ENCODE measurements at regions not wholly inside any gene's neighbourhood (a gene's known extent, or its start where the extent isn't known, plus 50 kb on each side); places are given as distances from the start of the nearest gene placed in this dataset.

DNA sequence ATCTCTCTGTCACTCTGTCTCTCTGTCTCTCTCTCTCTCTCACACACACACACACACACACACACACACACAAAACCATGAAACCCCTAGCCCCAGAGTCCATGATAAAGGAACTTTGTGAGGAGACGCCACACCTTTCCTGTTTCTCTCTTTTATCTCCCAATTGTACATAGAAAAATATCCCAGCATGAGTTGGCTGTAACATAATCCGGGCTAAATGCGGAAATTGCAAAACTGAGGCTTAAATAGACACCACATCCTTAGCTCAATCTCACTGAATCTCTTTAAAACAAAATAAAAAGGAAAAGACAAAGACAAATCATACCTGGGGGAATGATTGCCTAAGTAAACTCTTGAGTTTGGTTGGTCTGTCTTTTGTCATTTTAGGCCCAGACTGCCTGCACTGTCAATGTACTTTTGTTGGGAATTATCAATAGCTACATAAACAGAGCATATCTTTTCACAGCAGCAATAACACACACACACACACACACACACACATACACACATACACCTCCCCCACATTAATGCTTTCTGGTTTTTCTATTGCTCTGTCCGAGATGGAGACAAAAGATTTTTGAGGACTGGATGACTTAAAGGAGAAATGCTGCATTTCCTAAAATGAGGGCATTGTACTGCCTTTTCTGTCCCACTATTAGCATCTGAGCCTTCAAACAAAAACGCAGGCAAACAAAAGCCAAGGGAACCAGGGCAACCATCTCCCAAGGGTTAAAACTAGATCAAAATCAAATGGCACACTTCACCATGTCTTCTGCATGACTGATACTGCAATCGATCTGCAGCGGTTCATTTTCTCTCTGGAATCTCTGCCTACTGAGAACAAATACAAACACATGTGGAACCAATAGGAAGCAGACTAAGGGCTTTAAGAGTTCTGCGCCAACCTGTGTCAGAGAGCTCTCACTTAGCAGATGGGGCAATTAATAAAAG is 321.5 kb downstream of the NFIB start:
- no peak for DNase-seq (ENCODE audit: low read depth, low spot score)
- POLR2A ChIA-PET: no interaction called here
- CTCF ChIA-PET: no interaction called here
- no peak overlapping the region for H3K4me3 ChIP-seq (ENCODE audit: low read depth, low read length)
- TF ChIP-seq, protein P1, sequence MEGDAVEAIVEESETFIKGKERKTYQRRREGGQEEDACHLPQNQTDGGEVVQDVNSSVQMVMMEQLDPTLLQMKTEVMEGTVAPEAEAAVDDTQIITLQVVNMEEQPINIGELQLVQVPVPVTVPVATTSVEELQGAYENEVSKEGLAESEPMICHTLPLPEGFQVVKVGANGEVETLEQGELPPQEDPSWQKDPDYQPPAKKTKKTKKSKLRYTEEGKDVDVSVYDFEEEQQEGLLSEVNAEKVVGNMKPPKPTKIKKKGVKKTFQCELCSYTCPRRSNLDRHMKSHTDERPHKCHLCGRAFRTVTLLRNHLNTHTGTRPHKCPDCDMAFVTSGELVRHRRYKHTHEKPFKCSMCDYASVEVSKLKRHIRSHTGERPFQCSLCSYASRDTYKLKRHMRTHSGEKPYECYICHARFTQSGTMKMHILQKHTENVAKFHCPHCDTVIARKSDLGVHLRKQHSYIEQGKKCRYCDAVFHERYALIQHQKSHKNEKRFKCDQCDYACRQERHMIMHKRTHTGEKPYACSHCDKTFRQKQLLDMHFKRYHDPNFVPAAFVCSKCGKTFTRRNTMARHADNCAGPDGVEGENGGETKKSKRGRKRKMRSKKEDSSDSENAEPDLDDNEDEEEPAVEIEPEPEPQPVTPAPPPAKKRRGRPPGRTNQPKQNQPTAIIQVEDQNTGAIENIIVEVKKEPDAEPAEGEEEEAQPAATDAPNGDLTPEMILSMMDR (IDR thresholded peaks at IDR 0.05; ENCODE audit: insufficient read depth, low read length, missing control alignments): no peak

DNA sequence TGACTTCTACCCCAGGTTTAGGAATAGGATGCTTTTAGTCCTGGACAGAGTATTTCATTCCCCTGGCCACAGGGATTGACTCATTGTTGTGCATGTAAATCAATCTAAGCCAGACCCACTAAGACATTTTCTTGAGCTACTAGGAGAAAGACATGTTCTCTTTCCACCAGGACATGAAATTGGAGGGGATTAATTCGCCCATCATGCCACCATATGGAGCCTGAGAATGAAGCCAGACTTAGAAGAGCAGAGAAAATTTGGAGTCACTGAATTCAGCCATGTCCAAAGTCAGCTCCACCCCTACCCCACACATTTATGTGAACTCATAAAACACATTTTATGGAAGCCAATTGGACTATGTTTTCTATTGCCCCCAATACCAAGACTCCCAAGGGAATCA is 322.5 kb downstream of the NFIB start:
- DNase-seq (ENCODE audit: low read depth, low spot score): no peak
- H3K4me3 ChIP-seq (ENCODE audit: low read depth, low read length): no peak overlapping the region
- TF ChIP-seq, protein P1 (IDR thresholded peaks at IDR 0.05; ENCODE audit: insufficient read depth, low read length, missing control alignments): no peak
- CTCF ChIA-PET: no interaction called here
- POLR2A ChIA-PET: no interaction called here

DNA sequence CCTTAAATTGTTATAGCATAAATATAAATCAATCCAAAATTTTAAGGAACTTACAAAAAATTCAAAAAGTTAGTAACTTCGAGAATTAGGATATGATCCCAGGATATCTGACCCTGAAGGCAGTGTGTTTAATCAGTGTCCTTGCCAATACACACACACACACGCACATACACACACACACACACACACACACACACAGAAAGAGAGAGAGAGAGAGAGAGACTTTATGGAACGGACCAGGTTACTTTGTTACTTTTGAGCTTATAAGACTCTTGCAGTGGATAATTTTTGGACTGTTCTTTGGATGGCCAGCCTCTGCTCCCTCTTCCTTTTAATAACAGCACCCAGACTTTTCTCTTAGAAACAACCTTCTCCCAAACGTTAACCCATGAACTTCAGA is 322.9 kb downstream of the NFIB start:
- CTCF ChIA-PET: no interaction called here
- TF ChIP-seq, protein P1 (IDR thresholded peaks at IDR 0.05; ENCODE audit: insufficient read depth, low read length, missing control alignments): no peak
- POLR2A ChIA-PET: no interaction called here
- no peak overlapping the region for H3K4me3 ChIP-seq (ENCODE audit: low read depth, low read length)
- DNase-seq (ENCODE audit: low read depth, low spot score): no peak

DNA sequence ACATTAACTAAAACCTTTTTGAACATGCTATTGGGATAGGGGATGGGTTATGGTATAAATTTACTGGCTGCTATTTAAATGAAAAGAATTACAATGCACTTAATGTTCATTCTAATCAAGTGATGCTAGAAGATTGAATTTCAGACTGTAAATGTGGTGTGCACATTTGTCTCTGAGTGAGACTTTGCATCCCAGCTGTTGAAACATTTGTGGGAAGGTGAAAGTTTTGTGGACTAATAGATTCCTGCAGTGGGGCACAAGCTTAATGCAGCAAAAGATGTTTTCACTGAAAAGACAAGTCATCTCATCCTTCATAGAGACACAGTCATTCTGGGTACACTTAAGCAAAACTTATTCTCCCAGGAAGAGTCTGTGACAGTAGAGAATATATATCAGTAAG is 323.6 kb downstream of the NFIB start:
- CTCF ChIA-PET: no interaction called here
- TF ChIP-seq, protein P1 (IDR thresholded peaks at IDR 0.05; ENCODE audit: insufficient read depth, low read length, missing control alignments): no peak
- H3K4me3 ChIP-seq (ENCODE audit: low read depth, low read length): no peak overlapping the region
- no peak for DNase-seq (ENCODE audit: low read depth, low spot score)
- POLR2A ChIA-PET: no interaction called here

DNA sequence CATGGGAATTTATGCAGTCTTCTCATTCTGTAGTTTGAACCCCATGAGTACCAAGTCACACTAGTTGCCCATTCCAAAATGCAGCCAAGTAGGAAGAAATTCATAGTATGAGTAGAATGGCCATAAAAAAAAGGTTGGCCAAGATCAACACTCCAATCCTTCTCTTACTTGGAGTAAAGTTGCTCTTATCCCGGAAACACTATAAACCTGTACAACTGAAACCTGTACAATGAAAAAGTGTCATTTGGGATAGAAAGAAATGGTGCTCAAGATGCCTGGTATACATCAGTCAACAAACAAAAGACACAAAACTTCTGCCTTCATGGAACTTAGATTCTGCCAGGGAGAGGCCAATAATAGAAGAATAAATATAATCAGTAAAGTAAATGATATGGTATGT is 325.0 kb downstream of the NFIB start:
- ChIA-PET POLR2A (no interaction called here), CTCF (no interaction called here)
- no peak for DNase-seq (ENCODE audit: low read depth, low spot score)
- no peak overlapping the region for H3K4me3 ChIP-seq (ENCODE audit: low read depth, low read length)
- TF ChIP-seq, protein P1 (IDR thresholded peaks at IDR 0.05; ENCODE audit: insufficient read depth, low read length, missing control alignments): no peak

DNA sequence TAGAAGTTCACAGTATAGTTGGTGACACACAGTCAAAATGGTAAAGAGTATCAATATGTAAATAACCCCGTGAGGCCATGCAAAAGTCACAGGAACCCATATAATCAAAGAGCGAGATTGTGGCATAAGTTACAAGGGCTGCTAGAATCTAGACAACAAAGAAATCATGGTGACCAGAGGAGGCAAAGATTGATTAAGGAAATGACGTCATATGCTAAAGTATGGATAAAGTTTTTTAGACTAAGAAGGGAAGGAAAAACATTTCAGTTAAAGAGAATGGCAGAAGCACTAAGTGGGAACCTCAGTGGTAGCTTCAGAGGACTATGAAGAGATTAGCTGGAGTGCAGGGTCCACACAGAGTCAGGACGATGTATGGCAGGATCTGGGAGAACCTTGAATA is 330.3 kb downstream of the NFIB start:
- no peak overlapping the region for H3K4me3 ChIP-seq (ENCODE audit: low read depth, low read length)
- DNase-seq (ENCODE audit: low read depth, low spot score): no peak
- POLR2A ChIA-PET: no interaction called here
- TF ChIP-seq, protein P1 (IDR thresholded peaks at IDR 0.05; ENCODE audit: insufficient read depth, low read length, missing control alignments): no peak
- CTCF ChIA-PET: no interaction called here

Data from AG04449 (cell line).